SJCRH30 (cell line): ENCODE measurements at regions not wholly inside any gene's neighbourhood (a gene's known extent, or its start where the extent isn't known, plus 50 kb on each side); places are given as distances from the start of the nearest gene placed in this dataset.

Experiments used
- DNase-seq, 2 experiments: peaks; one replicate each; pipeline ENCODE4 v3.0.0-alpha.2; 2015 to 2020
- H3K27ac ChIP-seq: fragments of 250-450 bp; sonication (Bioruptor Pico); 2 replicates; pipeline ENCODE4 v1.5.1; 2020; ENCODE audit warnings: mild to moderate bottlenecking, moderate library complexity
- H3K27me3 ChIP-seq: fragments of 250-450 bp; sonication (Bioruptor Pico); 2 replicates; pipeline ENCODE4 v1.5.1; 2020; ENCODE audit warnings: mild to moderate bottlenecking, moderate library complexity
- H3K36me3 ChIP-seq: fragments of 250-450 bp; sonication (Bioruptor Pico); 2 replicates; pipeline ENCODE4 v1.5.1; 2020; ENCODE audit warnings: mild to moderate bottlenecking, moderate library complexity
- H3K4me1 ChIP-seq: fragments of 250-450 bp; sonication (Bioruptor Pico); 2 replicates; pipeline ENCODE4 v1.5.1; 2020; ENCODE audit warnings: mild to moderate bottlenecking, moderate library complexity
- H3K4me3 ChIP-seq: fragments of 250-450 bp; sonication (Bioruptor Pico); 2 replicates; pipeline ENCODE4 v1.5.1; 2020; ENCODE audit warnings: mild to moderate bottlenecking, moderate library complexity
- H3K9me3 ChIP-seq: fragments of 250-450 bp; sonication (Bioruptor Pico); replicated peaks from 2 replicates; pipeline ENCODE4 v1.5.1; 2020; ENCODE audit warnings: mild to moderate bottlenecking, moderate library complexity

DNA sequence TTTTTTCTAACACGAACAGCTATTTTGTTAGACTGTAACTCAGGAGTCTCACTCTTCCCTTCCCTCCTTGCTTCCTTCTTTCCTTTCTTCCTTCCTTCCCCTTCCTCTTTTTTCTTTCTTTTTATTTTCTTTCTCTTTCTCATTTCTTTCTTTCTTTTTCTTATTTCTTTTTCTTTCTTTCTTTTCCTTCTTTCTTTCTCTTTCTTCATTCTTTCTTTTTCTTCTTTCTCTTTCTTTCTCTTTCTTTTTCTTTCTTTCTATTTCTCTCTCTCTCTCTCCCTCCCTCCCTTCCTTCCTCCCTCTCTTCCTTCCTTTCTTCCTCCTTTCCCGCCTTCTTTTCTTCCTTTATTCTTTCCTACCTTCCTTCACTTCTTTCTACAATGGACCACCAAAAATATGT is 1443.0 kb upstream of the LRRTM3 start:
- Histone ChIP-seq H3K27ac (no peak overlapping the region), H3K36me3 (no peaks in the 10 kb centered on the region), H3K9me3 (no peaks in the 10 kb centered on the region)

DNA sequence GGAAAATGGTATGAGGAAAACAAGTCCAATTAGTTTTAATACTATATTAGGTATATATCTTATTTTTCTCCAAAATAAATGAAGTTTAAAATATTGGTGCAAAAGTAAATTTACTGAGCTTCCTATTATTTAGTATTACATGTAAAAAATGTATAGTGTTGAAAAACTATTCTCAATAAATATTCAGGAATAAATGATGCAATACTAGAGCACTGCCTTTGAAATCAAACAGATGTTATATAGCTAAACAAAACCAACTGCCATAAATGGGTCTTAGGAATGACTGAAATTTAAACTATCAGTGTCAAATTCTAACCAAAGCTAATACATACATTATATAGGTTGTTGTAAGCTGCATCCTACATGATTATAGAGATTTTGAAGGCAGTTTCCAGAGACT is 1434.0 kb upstream of the LRRTM3 start:
- no peaks in the 10 kb centered on the region for H3K4me1 ChIP-seq
- no peak for DNase-seq
- no peak overlapping the region for H3K4me3 ChIP-seq
- no peak overlapping the region for H3K27ac ChIP-seq
- H3K36me3 ChIP-seq = no peaks in the 10 kb centered on the region
- no peaks in the 10 kb centered on the region for H3K27me3 ChIP-seq
- H3K9me3 ChIP-seq = no peaks in the 10 kb centered on the region

More for the DNA sequence above, 1443.0 kb upstream of the LRRTM3 start:
- no peak for DNase-seq
- Histone ChIP-seq H3K27me3 (no peaks in the 10 kb centered on the region), H3K4me3 (no peak overlapping the region), H3K4me1 (no peaks in the 10 kb centered on the region)

DNA sequence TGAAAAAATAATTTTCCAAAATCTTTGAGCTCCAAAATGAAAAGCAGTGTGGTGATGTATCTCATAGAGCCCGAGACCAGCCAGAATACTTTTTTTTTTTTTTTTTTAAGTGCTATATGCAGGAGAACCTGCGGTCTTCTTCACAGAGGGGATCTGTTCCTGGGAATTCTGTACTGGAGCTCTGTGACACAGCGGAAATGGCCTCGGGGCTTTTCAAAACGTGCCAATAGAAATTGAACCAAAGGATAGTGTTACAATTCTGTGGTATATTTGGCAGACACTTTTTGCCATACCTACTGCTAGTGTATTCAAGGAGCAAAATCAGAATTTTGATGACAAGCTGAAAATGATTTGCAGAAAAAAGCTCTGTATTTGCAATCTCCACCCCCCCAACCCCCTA is 1429.3 kb upstream of the LRRTM3 start:
- DNase-seq = peak; percentile 16 to 49
- no peak overlapping the region for H3K27ac ChIP-seq
- H3K9me3 ChIP-seq = no peaks in the 10 kb centered on the region
- H3K36me3 ChIP-seq = no peaks in the 10 kb centered on the region
- H3K4me3 ChIP-seq = no peak overlapping the region
- no peaks in the 10 kb centered on the region for H3K27me3 ChIP-seq
- no peaks in the 10 kb centered on the region for H3K4me1 ChIP-seq

DNA sequence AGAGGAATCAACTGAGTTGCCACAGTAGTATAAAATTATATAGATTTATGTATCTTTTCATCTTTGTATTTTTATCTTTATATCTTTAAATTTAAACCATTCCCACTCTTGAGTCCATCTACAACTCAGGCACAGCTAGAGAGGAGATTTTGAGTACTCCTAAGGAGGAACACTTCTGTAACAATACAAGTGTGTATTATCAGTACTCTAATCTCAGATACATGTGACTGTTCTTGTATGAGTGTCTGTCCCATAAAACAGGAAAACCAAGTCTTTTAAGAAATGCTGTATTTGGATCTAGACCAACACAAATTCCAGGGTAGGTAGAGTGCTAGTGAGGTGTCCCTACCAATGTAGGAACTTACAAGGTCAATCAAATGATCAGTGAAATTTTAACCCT is 1428.0 kb upstream of the LRRTM3 start:
- Histone ChIP-seq H3K27ac (no peak overlapping the region), H3K4me1 (no peaks in the 10 kb centered on the region), H3K4me3 (no peak overlapping the region), H3K27me3 (no peaks in the 10 kb centered on the region), H3K9me3 (no peaks in the 10 kb centered on the region), H3K36me3 (no peaks in the 10 kb centered on the region)
- no peak for DNase-seq

DNA sequence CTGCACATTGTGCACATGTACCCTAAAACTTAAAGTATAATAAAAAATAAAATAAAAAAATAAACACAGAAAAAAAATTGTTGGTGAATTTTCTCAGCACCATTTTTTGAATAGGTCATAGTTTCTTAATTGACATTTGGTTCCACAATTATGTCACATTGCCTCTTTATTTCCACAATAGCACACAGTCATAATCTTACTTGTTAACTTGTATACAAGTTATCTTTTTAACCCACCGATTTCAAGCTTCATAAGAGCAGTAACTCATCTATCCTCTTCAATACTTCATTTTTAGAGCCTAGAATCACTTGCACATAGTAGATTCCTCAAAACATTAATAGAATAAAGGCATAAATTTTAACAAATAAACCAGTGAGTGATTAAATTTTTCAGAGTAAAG is 1425.1 kb upstream of the LRRTM3 start:
- no peaks in the 10 kb centered on the region for H3K4me1 ChIP-seq
- DNase-seq = no peak
- H3K36me3 ChIP-seq = no peaks in the 10 kb centered on the region
- H3K27me3 ChIP-seq = no peaks in the 10 kb centered on the region
- no peaks in the 10 kb centered on the region for H3K9me3 ChIP-seq
- no peak overlapping the region for H3K4me3 ChIP-seq
- H3K27ac ChIP-seq = no peak overlapping the region

DNA sequence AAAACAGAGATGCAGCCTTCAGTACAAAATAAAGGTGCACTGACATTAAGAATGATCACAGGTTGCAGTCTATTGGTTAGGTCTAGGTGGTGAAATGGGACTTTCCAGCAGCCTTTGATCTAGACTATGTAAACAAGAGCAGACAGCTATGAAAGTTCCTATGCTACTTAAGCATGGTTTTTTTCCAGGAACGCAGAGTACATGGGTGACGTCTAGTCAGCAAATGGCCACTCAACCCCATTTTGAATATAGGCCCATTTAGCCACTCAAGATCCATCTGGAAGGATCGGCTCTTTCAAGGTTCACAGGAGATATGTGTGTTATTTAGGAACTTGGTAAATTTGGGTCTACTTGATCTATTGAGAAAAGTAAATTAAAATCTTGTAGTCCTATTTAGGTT is 1424.6 kb upstream of the LRRTM3 start:
- Histone ChIP-seq H3K4me1 (no peaks in the 10 kb centered on the region), H3K36me3 (no peaks in the 10 kb centered on the region), H3K4me3 (no peak overlapping the region), H3K9me3 (no peaks in the 10 kb centered on the region), H3K27me3 (no peaks in the 10 kb centered on the region), H3K27ac (no peak overlapping the region)
- DNase-seq = no peak

DNA sequence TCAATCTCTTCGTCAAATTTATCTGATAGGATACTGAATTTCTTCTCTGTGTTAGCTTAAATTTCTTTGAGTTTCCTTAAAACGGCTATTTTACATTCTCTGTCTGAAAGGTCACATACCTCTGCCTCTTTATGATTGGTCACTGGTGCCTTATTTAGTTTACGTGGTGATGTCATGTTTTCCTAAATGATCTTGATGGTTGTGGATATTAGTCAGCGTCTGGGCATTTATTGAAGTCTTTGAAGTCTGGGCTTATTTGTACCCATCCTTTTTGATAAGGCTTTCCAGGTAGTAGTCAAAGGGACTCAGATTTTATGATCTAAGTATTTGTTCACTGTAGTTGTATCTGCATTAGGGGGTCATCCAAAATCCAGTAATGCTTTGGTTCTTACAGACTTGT is 1407.5 kb upstream of the LRRTM3 start:
- no peak for DNase-seq
- H3K9me3 ChIP-seq = no peaks in the 10 kb centered on the region
- no peaks in the 10 kb centered on the region for H3K4me1 ChIP-seq
- H3K36me3 ChIP-seq = no peaks in the 10 kb centered on the region
- no peaks in the 10 kb centered on the region for H3K27me3 ChIP-seq
- no peak overlapping the region for H3K4me3 ChIP-seq
- H3K27ac ChIP-seq = no peak overlapping the region

DNA sequence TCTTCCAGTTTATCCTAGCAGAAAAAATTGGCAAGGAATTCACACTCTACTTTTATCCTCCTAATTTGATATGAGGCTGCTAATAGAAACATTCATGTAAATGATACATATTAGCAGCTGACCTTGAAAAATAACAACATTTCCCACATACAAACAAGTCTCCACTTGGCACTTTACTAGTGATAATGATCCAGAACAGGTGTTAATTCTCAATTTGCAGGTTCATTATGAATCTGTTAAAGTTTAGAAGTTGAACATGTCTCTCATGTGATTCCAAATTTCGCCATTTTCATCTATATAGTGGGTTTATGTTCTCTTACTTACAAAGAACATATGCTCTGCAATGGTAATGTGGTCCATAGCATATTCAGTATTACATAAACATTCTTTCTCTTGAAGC is 1396.8 kb upstream of the LRRTM3 start:
- Histone ChIP-seq H3K27ac (no peak overlapping the region), H3K27me3 (no peaks in the 10 kb centered on the region), H3K36me3 (no peaks in the 10 kb centered on the region), H3K4me1 (no peaks in the 10 kb centered on the region), H3K9me3 (no peaks in the 10 kb centered on the region), H3K4me3 (no peak overlapping the region)
- DNase-seq = no peak

DNA sequence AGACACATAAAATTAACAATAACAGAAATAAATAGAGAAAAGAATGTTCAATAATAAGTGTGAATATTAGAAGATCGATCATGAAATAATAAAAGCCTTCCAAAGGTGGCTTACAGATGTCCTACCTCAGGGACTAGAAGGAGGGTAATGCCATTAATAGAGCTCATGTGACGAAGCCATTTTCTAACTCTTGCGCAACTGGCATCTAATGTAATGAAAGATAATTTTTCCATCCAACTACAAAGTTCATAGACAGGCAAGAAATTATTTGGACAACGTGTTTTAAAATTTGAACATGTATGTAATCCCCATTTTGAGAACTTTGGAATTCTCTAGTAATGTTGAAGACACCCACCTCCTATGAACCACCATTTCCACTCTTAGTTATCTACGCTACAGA is 1394.3 kb upstream of the LRRTM3 start:
- H3K36me3 ChIP-seq = no peaks in the 10 kb centered on the region
- no peaks in the 10 kb centered on the region for H3K27me3 ChIP-seq
- no peak overlapping the region for H3K27ac ChIP-seq
- H3K4me3 ChIP-seq = no peak overlapping the region
- no peak for DNase-seq
- H3K9me3 ChIP-seq = no peaks in the 10 kb centered on the region
- H3K4me1 ChIP-seq = no peaks in the 10 kb centered on the region

DNA sequence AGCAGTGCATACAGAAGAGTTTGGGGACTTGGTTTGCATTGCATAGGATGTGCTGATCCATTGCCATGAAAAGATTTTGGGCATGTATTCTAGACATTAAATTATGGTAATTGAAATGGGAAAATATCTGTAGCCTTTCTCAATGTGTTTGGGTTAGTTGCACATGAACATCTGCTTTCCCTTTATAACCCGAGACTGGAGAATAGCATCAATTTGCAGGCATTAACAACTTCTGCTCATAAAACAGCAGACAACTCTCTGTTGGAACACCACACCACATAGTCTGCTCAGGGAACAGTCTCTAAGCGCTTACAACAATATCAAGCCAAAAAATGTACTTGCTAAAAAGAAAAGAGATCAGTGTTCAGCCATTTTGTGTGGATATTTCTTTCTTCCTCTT is 1391.1 kb upstream of the LRRTM3 start:
- no peak overlapping the region for H3K27ac ChIP-seq
- no peaks in the 10 kb centered on the region for H3K9me3 ChIP-seq
- H3K4me3 ChIP-seq = no peak overlapping the region
- no peak for DNase-seq
- H3K36me3 ChIP-seq = no peaks in the 10 kb centered on the region
- no peaks in the 10 kb centered on the region for H3K27me3 ChIP-seq
- no peaks in the 10 kb centered on the region for H3K4me1 ChIP-seq

DNA sequence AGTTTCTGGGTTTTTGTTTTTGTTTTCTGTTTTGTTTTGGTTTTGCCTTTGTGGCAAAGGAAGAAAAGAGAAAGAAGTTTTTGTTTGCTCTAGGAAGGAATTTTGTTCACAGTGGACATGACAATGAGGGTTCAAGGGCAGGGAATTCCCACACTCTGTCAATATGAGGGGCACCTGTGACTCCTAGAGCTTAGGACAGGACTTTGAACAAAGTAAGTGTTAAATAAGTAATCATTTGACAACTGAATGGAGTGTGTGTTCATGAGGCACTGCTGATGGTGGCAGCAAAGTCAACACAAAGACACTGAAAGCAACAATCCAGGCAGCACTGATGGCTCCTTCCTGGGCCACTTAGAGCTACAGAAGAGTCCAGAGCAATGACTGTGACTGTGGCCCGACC is 1381.1 kb upstream of the LRRTM3 start:
- H3K27me3 ChIP-seq = no peaks in the 10 kb centered on the region
- no peaks in the 10 kb centered on the region for H3K36me3 ChIP-seq
- DNase-seq = no peak
- peaks cover 16% of the 10 kb centered on the region for H3K4me1 ChIP-seq
- H3K4me3 ChIP-seq = no peak overlapping the region
- H3K27ac ChIP-seq = no peak overlapping the region
- no peaks in the 10 kb centered on the region for H3K9me3 ChIP-seq

DNA sequence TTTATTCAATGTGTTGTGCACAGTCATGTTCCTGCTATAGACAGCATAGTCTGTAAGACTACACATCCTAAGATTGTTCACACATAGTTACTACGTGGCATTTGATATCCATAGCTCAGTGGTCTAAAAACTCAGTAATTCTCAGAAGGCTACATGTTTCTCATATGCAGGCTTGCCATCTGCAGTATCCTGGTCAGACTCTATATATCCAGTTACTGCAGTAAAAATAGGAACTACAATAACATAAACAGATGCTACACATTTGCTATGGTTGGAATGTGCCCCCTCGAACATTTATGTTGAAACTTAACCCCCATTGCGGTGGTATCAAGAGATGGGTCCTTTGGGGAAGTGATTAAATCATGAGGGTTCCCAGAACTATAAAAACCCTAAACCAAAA is 1377.8 kb upstream of the LRRTM3 start:
- Histone ChIP-seq H3K27me3 (no peaks in the 10 kb centered on the region), H3K4me1 (peaks cover 16% of the 10 kb centered on the region), H3K27ac (peak overlapping the region; percentile 60), H3K4me3 (no peak overlapping the region), H3K36me3 (no peaks in the 10 kb centered on the region), H3K9me3 (no peaks in the 10 kb centered on the region)
- DNase-seq = peak; percentile 63 to 82

DNA sequence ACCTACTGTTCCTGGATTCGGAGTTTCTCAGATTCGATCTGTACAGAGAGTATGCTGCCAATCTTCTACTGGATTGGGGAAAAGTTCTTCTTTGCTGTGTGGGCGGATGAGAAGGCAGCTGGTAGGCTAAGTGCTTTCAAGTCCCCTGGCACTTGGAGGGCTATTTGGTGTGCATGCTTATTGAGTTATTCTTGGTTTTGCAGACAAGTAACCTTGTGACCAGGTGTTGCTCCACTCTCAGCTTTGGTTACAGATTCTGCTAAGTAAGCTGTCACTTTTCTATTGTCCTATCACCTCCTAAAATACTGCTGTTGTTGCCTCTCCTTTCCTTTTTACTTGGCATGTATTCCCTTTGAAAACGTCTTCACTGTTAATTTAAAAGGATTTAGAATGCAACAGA is 1375.1 kb upstream of the LRRTM3 start:
- H3K4me1 ChIP-seq = peaks cover 16% of the 10 kb centered on the region
- no peaks in the 10 kb centered on the region for H3K9me3 ChIP-seq
- no peak for DNase-seq
- no peak overlapping the region for H3K4me3 ChIP-seq
- H3K27ac ChIP-seq = no peak overlapping the region
- no peaks in the 10 kb centered on the region for H3K27me3 ChIP-seq
- no peaks in the 10 kb centered on the region for H3K36me3 ChIP-seq

DNA sequence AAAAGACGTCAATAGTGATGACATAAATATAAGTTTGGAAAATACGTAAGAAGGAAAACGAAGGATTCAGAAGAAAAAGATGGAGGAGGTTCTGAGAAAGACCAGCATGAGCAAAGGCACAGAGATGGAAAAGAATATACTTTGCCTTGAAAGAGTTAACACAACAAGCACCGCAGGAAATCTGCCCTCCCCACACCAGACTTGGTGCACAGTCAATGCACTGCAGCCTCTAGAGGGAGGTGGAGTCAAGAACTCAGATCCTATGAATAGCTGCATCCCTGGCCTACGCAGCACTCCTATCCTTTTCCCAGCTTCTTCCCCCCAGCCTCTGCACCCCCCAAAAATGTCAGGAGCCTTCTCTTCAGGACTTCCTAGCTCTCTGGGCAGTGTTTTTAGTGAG is 1370.6 kb upstream of the LRRTM3 start:
- H3K4me1 ChIP-seq = no peaks in the 10 kb centered on the region
- no peak overlapping the region for H3K27ac ChIP-seq
- no peaks in the 10 kb centered on the region for H3K9me3 ChIP-seq
- H3K4me3 ChIP-seq = no peak overlapping the region
- no peak for DNase-seq
- no peaks in the 10 kb centered on the region for H3K36me3 ChIP-seq
- H3K27me3 ChIP-seq = no peaks in the 10 kb centered on the region

DNA sequence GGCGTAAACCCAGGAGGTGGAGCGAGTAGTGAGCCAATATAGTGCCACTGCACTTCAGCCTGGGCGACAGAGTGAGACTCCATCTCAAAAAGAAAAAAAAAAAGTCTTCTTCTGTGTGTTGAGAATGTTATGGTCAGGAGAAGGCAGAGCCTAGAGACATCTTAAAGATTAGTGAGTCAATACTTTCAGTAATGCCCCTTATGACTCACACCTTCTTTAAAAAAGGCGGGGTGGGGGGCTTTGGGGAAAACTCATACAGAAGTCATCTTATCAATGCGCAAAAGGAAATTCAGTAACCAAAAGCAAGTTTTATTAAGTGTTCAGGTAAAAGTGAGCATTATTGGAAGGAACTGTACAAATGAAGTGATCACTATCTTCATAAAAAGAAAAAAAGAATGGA is 1369.8 kb upstream of the LRRTM3 start:
- no peak overlapping the region for H3K27ac ChIP-seq

DNA sequence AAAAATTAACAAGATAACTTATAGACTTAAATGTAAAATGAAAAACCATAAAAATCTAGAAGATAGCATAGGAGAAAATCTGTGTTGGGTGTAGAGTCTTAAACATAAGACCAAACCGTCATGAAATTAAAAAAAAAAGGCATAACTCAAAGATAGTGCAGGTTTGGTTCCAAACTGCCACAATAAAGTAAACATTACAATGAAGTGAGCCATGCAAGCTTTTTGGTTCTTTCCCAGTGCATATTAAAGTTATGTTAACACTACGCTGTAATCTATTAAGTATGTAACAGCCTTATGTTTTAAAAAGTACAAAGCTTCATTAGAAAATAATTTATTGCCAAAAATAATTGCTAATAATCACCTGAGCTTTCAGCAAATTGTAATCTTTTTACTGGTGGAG is 1366.5 kb upstream of the LRRTM3 start:
- H3K27me3 ChIP-seq = no peaks in the 10 kb centered on the region
- H3K9me3 ChIP-seq = no peaks in the 10 kb centered on the region
- no peaks in the 10 kb centered on the region for H3K36me3 ChIP-seq
- H3K27ac ChIP-seq = no peak overlapping the region
- no peak for DNase-seq
- no peaks in the 10 kb centered on the region for H3K4me1 ChIP-seq
- no peak overlapping the region for H3K4me3 ChIP-seq

More for the DNA sequence above, 1369.8 kb upstream of the LRRTM3 start:
- Histone ChIP-seq H3K9me3 (no peaks in the 10 kb centered on the region), H3K36me3 (no peaks in the 10 kb centered on the region), H3K4me1 (no peaks in the 10 kb centered on the region), H3K4me3 (no peak overlapping the region), H3K27me3 (no peaks in the 10 kb centered on the region)
- no peak for DNase-seq

DNA sequence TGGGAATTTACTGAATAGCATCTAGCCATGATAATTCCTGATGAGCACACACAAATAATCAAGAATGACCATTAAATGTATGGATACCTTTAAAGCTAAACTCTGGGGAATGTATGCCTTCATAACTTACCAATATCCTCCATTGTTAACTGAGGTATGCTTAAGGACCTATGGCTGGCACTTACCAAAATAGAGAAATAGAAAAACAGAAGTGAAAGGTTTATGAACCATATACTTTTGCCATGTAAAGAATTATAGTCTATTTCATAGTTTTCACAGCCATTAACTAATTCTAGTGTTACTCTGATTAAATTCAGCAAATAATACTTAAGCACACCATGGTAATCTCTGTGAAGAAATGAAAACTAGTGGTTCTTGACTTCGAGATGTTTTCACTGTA is 1360.6 kb upstream of the LRRTM3 start:
- H3K27me3 ChIP-seq = no peaks in the 10 kb centered on the region
- no peaks in the 10 kb centered on the region for H3K4me1 ChIP-seq
- no peaks in the 10 kb centered on the region for H3K36me3 ChIP-seq
- no peak overlapping the region for H3K4me3 ChIP-seq
- DNase-seq = no peak
- H3K27ac ChIP-seq = no peak overlapping the region
- no peaks in the 10 kb centered on the region for H3K9me3 ChIP-seq
